T-cell (primary cell): ENCODE measurements at regions not wholly inside any gene's neighbourhood (a gene's known extent, or its start where the extent isn't known, plus 50 kb on each side); places are given as distances from the start of the nearest gene placed in this dataset.

Source experiments
- ATAC-seq, 4 experiments: fragments of 200-7000 bp in 3 of 4; fragments of 150-1000 bp in 1 of 4; cut with Tn5 transposase; replicated peaks in 1 of 4; 1 replicate in 3 of 4; 2 replicates in 1 of 4; pipeline ENCODE4 v1.10.0; 2021; ENCODE audit warnings: moderate library complexity in 3 of 4, mild to moderate bottlenecking in 2 of 4, moderate number of reproducible peaks in 1 of 4
- CTCF ChIA-PET, 2 donors: fragments of 300-600 bp; sonication (Branson Sonifier 250); formaldehyde crosslinking; loops; one replicate each; lab custom pipeline; 2022; ENCODE audit warnings: antibody characterized with exemption in 2 of 2; lab: Charles Lee
- POLR2A ChIA-PET, 2 donors: fragments of 300-600 bp; sonication (Branson Sonifier 250); formaldehyde crosslinking; loops; one replicate each; lab custom pipeline; 2022; ENCODE audit warnings: antibody characterized with exemption in 2 of 2; lab: Charles Lee
- DNase-seq, 35 experiments: peaks; one replicate each; pipeline versions ENCODE4 v3.0.0 to v3.0.0-alpha.2; 2013 to 2023
- H3K27ac ChIP-seq: one replicate; pipeline ENCODE4 v1.5.1; 2013; ENCODE audit warnings: low read length
- H3K27me3 ChIP-seq, 2 experiments: replicated peaks in 1 of 2; 1 replicate in 1 of 2; 2 replicates in 1 of 2; pipeline versions ENCODE4 v1.6.1 to v1.7.0; 2013; ENCODE audit warnings: low read length in 1 of 2, mixed read lengths in 1 of 2; ENCODE audit not compliant: control insufficient read depth in 2 of 2, insufficient read depth in 2 of 2; ENCODE audit errors: extremely low read depth in 1 of 2
- H3K36me3 ChIP-seq, 2 donors: 1 replicate in 1 of 2; 2 replicates in 1 of 2; pipeline versions ENCODE4 v1.6.1 to v1.7.0; 2013; ENCODE audit warnings: low read length in 1 of 2; ENCODE audit not compliant: control insufficient read depth in 2 of 2, insufficient read depth in 1 of 2; ENCODE audit errors: extremely low read depth in 1 of 2
- H3K4me1 ChIP-seq, 2 experiments: 1 replicate in 1 of 2; 2 replicates in 1 of 2; pipeline versions ENCODE4 v1.6.1 to v1.7.0; 2013; ENCODE audit warnings: low read length in 2 of 2, mixed read lengths in 1 of 2; ENCODE audit not compliant: insufficient read depth in 2 of 2, control insufficient read depth in 1 of 2; ENCODE audit errors: extremely low read depth in 1 of 2
- H3K4me3 ChIP-seq, 2 donors: 1 replicate in 1 of 2; 2 replicates in 1 of 2; pipeline versions ENCODE4 v1.5.1 to v1.7.0; 2013; ENCODE audit warnings: mild to moderate bottlenecking in 2 of 2, low read length in 1 of 2, moderate library complexity in 1 of 2; ENCODE audit not compliant: control insufficient read depth in 1 of 2; ENCODE audit errors: extremely low read depth in 1 of 2
- H3K9me3 ChIP-seq: 2 replicates; pipeline ENCODE4 v1.7.0; 2013
- H3K27ac Mint-ChIP-seq, 2 donors: one replicate each; pipeline ENCODE4 v1.8.0; 2020 to 2021; ENCODE audit warnings: mild to moderate bottlenecking in 2 of 2, mixed read lengths in 2 of 2
- H3K27me3 Mint-ChIP-seq, 2 donors: one replicate each; pipeline ENCODE4 v1.8.0; 2021 to 2022; ENCODE audit warnings: mixed read lengths in 2 of 2
- H3K36me3 Mint-ChIP-seq: one replicate; pipeline ENCODE4 v1.8.0; 2021; ENCODE audit warnings: mixed read lengths
- H3K4me1 Mint-ChIP-seq, 3 donors: one replicate each; pipeline ENCODE4 v1.8.0; 2020 to 2022; ENCODE audit warnings: mixed read lengths in 3 of 3, mild to moderate bottlenecking in 1 of 3
- H3K4me3 Mint-ChIP-seq, 3 donors: one replicate each; pipeline ENCODE4 v1.8.0; 2020 to 2022; ENCODE audit warnings: mild to moderate bottlenecking in 3 of 3, mixed read lengths in 3 of 3, moderate library complexity in 3 of 3
- H3K9me3 Mint-ChIP-seq, 3 donors: one replicate each; pipeline ENCODE4 v1.8.0; 2020 to 2022; ENCODE audit warnings: mixed read lengths in 3 of 3
- WGBS: methylation state at CpG from one replicate; pipeline ENCODE4 v1.1.5; 2013; ENCODE audit warnings: missing lambda C conversion rate; ENCODE audit not compliant: insufficient coverage; 5-methylcytosine and 5-hydroxymethylcytosine counted together

DNA sequence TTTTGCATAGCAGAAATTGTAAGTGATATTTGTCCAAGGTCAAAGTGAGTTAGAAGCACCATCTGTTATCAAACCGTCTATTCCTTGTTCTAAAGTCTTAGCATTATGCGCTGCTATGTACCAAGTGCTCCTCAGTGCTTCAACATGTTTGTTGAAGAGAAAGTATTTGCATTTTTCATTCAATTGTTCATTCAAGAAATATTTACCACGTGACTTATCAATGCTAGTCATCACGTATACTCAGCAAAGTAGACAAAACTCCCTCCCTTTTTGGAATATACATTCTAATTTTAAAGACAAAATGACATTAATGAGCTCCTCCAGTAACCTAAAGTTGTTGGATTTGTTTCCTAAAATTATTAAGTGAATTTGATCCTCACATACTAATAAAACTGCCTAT is 388.0 kb upstream of the CDH8 start:
- Mint-ChIP-seq H3K27ac (no peak overlapping the region), H3K4me1 (no peaks in the 10 kb centered on the region), H3K27me3 (no peaks in the 10 kb centered on the region), H3K4me3 (no peak overlapping the region), H3K9me3 (peaks cover 16 to 30% (median 29%) of the 10 kb centered on the region in 3 donors), H3K36me3 (no peaks in the 10 kb centered on the region)
- ATAC-seq (no peak), DNase-seq (no peak)
- H3K36me3 ChIP-seq, result no peaks in the 10 kb centered on the region
- CTCF ChIA-PET, result no interaction called here
- H3K4me1 ChIP-seq, result no peaks in the 10 kb centered on the region
- no peak overlapping the region for H3K4me3 ChIP-seq
- H3K27ac ChIP-seq, result no peak overlapping the region
- POLR2A ChIA-PET, result no interaction called here
- no peaks in the 10 kb centered on the region for H3K27me3 ChIP-seq
- no CpG with 5 or more reads among the region's 4 CpGs for WGBS
- no peaks in the 10 kb centered on the region for H3K9me3 ChIP-seq

DNA sequence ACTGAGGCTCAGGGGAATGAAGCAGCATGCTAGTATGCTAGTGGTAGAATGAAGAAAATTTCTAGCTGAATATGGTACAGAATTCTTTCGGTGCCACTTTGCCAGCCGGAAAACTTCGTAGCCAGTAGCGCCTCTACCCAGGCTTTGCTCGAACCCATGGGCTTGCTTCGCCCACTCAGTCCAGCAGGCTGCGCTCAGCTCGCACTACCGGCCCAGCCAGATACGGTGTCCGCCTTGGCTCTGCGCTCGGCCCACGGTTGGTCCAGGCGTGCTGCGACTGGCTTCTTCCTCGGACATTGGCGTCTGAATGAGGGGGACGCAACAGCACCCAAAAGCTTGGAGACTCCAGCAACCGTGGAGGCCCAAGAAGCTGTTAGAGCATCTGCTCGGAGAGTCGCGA is 372.5 kb upstream of the CDH8 start:
- Mint-ChIP-seq H3K4me3 (no peak overlapping the region), H3K27me3 (no peaks in the 10 kb centered on the region), H3K4me1 (no peaks in the 10 kb centered on the region), H3K9me3 (peaks cover 21 to 30% (median 25%) of the 10 kb centered on the region in 3 donors), H3K27ac (no peak overlapping the region), H3K36me3 (no peaks in the 10 kb centered on the region)
- Histone ChIP-seq H3K4me3 (no peak overlapping the region), H3K4me1 (no peaks in the 10 kb centered on the region), H3K36me3 (no peaks in the 10 kb centered on the region), H3K27ac (no peak overlapping the region), H3K27me3 (no peaks in the 10 kb centered on the region), H3K9me3 (no peaks in the 10 kb centered on the region)
- ChIA-PET CTCF (no interaction called here), POLR2A (interaction anchor here in 1 of 2 donors (0.7 kb wide), 1 partner anchor 8 kb away, joined by 3 read pairs; no protein-coding TSS in a partner anchor)
- DNase-seq, result no peak
- ATAC-seq, result no peak
- 81% methylated on average over 17 of the region's 23 CpGs for WGBS

DNA sequence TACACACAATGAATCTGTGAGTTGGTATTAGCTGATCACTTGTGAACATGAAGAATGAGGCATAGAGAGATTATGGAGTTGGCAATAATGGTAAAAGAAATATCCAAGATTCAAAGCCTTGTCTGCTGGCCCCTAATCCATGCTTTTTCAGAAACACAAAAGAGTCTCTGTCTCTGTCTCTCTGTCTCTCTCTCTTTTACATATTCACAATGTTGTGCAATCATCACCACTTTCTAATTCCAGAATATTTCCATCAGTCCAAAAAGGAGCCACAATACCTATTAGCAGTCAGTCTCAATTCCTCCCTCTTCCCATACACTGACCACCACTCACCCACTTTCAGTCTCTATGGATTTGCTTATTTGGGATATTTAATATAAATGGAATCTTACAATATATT is 370.1 kb upstream of the CDH8 start:
- Mint-ChIP-seq H3K36me3 (no peaks in the 10 kb centered on the region), H3K27me3 (no peaks in the 10 kb centered on the region), H3K27ac (no peak overlapping the region), H3K4me3 (no peak overlapping the region), H3K4me1 (no peaks in the 10 kb centered on the region), H3K9me3 (peaks cover 13 to 24% (median 15%) of the 10 kb centered on the region in 3 donors)
- Histone ChIP-seq H3K9me3 (no peaks in the 10 kb centered on the region), H3K27me3 (no peaks in the 10 kb centered on the region), H3K4me3 (no peak overlapping the region), H3K36me3 (no peaks in the 10 kb centered on the region), H3K27ac (no peak overlapping the region), H3K4me1 (no peaks in the 10 kb centered on the region)
- no peak for DNase-seq
- ChIA-PET POLR2A (no interaction called here), CTCF (no interaction called here)
- no peak for ATAC-seq

DNA sequence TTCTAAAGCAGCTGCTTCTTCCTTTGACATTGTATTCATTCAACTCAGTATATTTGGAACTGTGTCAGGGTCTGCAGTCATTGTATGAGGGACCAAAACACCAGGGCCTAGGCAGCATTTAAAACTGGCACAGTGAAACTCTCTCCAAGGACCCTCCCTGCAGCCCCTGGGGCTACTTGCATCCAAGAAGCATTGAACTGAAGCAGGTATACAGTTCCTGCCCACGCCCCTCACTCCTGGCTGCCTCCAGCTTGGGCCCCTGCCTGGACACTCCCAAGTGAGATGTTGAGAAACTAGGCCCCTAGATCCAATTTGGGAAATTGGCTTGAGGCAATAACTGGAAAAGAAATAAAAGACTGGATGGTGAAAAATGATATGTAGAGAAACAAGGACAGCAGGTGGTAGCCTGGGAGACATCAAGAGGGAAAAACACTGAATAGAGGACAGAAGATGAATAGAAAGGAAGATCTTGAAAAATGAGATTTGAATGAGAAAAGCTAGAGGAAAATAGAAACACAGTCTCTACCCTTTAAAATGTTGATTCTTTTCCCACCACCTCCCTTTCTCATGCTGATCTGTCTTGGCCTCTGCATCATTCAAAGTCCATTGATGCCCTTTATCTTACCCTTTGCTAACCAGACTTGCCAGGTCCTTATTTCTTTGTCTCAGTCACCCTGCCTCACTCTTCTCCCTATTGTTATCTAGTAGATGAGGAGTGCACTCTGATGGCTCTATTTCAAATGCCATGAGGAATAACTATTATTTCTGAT is 368.8 kb upstream of the CDH8 start:
- ChIA-PET CTCF (no interaction called here), POLR2A (no interaction called here)
- Histone ChIP-seq H3K36me3 (no peaks in the 10 kb centered on the region), H3K4me1 (no peaks in the 10 kb centered on the region), H3K4me3 (no peak overlapping the region), H3K9me3 (no peaks in the 10 kb centered on the region), H3K27me3 (no peaks in the 10 kb centered on the region), H3K27ac (no peak overlapping the region)
- Mint-ChIP-seq H3K27ac (no peak overlapping the region), H3K36me3 (no peaks in the 10 kb centered on the region), H3K27me3 (no peaks in the 10 kb centered on the region), H3K9me3 (peaks cover 12 to 27% (median 17%) of the 10 kb centered on the region in 3 donors), H3K4me1 (no peaks in the 10 kb centered on the region), H3K4me3 (no peak overlapping the region)
- ATAC-seq (no peak), DNase-seq (no peak)
- no CpG with 5 or more reads among the region's 1 CpG for WGBS

DNA sequence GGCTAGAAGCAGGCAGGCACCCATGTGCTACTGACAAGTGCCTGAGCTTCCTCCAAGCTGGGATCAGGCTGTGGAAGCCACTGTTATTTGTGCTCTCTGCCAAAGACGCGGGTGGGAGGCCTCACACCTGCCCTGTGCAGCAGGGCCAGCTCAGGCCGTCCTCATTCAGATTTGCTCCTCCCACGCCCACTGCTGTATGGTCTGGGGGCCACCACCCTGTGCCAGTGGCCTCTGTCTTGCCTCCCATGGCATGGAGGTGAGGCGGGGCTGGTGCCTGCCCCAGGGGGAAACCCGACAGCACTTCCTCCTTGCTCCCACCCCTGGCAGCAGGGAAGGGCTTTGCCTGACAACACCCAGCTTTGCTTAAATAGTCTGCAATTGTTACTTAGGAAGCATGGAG is 356.5 kb upstream of the CDH8 start:
- Histone ChIP-seq H3K9me3 (no peaks in the 10 kb centered on the region), H3K4me3 (no peak overlapping the region), H3K27me3 (no peaks in the 10 kb centered on the region), H3K27ac (no peak overlapping the region), H3K4me1 (no peaks in the 10 kb centered on the region), H3K36me3 (no peaks in the 10 kb centered on the region)
- Mint-ChIP-seq H3K27me3 (no peaks in the 10 kb centered on the region), H3K4me1 (no peaks in the 10 kb centered on the region), H3K27ac (no peak overlapping the region), H3K9me3 (peaks cover 18 to 32% (median 18%) of the 10 kb centered on the region in 3 donors), H3K36me3 (no peaks in the 10 kb centered on the region), H3K4me3 (no peak overlapping the region)
- DNase-seq, result no peak
- WGBS, result 83% methylated on average over 4 of the region's 6 CpGs
- ChIA-PET POLR2A (no interaction called here), CTCF (no interaction called here)
- ATAC-seq, result no peak

DNA sequence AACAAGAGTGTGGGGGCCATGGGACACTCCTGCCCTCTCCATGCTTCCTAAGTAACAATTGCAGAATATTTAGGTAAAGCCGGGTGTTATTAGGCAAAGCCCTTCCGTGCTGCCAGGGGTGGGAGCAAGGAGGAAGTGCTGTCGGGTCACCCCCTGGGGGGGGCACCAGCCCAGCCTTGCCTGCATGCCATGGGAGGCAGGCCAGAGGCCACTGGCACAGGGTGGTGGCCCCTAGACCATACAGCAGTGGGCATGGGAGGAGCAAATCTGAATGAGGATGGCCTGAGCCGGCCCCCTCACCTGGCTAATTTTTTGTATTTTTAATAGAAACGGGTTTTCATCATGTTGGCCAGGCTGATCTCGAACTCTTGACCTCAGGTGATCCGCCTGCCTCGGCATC is 355.7 kb upstream of the CDH8 start:
- ChIA-PET POLR2A (no interaction called here), CTCF (no interaction called here)
- no peak for ATAC-seq
- no peak overlapping the region for H3K4me3 ChIP-seq
- Mint-ChIP-seq H3K4me1 (no peaks in the 10 kb centered on the region), H3K27me3 (no peaks in the 10 kb centered on the region), H3K27ac (no peak overlapping the region), H3K36me3 (no peaks in the 10 kb centered on the region), H3K4me3 (no peak overlapping the region), H3K9me3 (peaks cover 21 to 37% (median 22%) of the 10 kb centered on the region in 3 donors)
- H3K27ac ChIP-seq, result no peak overlapping the region
- DNase-seq, result no peak
- H3K36me3 ChIP-seq, result no peaks in the 10 kb centered on the region
- 68% methylated on average over 4 of the region's 8 CpGs for WGBS
- H3K27me3 ChIP-seq, result no peaks in the 10 kb centered on the region
- H3K4me1 ChIP-seq, result no peaks in the 10 kb centered on the region
- no peaks in the 10 kb centered on the region for H3K9me3 ChIP-seq

DNA sequence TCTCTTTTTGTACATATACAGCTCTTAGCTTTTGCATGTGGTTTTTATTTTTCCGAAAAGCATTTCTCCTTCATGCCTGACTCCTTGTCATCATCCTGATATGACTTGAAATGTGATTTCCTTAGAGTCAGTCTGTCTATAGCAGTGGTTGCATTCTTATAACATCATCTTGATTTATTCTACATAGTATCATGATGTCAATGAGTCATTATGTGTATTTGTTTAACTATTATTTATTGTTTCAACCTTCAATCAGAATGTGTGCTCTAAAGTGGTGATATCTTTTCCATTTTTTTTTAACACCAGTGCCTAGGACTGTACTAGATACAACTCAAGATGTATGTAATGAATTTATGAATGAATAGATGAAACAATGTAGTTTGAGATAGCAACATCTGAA is 354.9 kb upstream of the CDH8 start:
- H3K4me3 Mint-ChIP-seq, result no peak overlapping the region
- CTCF ChIA-PET, result no interaction called here
- no peak overlapping the region for H3K27ac Mint-ChIP-seq
- DNase-seq (no peak), ATAC-seq (no peak)
- Histone ChIP-seq H3K4me3 (no peak overlapping the region), H3K36me3 (no peaks in the 10 kb centered on the region), H3K9me3 (no peaks in the 10 kb centered on the region), H3K27ac (no peak overlapping the region), H3K4me1 (no peaks in the 10 kb centered on the region), H3K27me3 (no peaks in the 10 kb centered on the region)
- H3K36me3 Mint-ChIP-seq, result no peaks in the 10 kb centered on the region
- no peaks in the 10 kb centered on the region for H3K27me3 Mint-ChIP-seq
- no peaks in the 10 kb centered on the region for H3K4me1 Mint-ChIP-seq
- no CpG with 5 or more reads among the region's 1 CpG for WGBS
- H3K9me3 Mint-ChIP-seq, result peaks cover 21 to 36% (median 21%) of the 10 kb centered on the region in 3 donors
- POLR2A ChIA-PET, result no interaction called here
